Endothelial cell of umbilical vein (primary cell): ENCODE measurements at regions not wholly inside any gene's neighbourhood (a gene's known extent, or its start where the extent isn't known, plus 50 kb on each side); places are given as distances from the start of the nearest gene placed in this dataset.

Source experiments
- BruUV-seq: library from RNA; stranded (reverse); fragments of 400-500 nt; replicated peaks from 2 replicates; lab custom pipeline; 2021; lab: Mats Ljungman, UMichigan
- CTCF ChIA-PET: fragments of 300-600, 350-600 bp; sonication (Branson Sonifier 250); formaldehyde crosslinking; loops from one replicate; lab custom pipeline; 2021; ENCODE audit warnings: antibody characterized with exemption, inconsistent platforms; lab: Charles Lee
- POLR2A ChIA-PET: fragments of 300-600, 350-600 bp; sonication (Branson Sonifier 250); formaldehyde crosslinking; loops from one replicate; lab custom pipeline; 2021; ENCODE audit warnings: antibody characterized with exemption, inconsistent platforms; lab: Charles Lee
- DNase-seq: peaks from one replicate; pipeline ENCODE4 v3.0.0-alpha.2; 2011; ENCODE audit warnings: low read depth, low spot score
- FAIRE-seq: peaks from 2 replicates; lab custom pipeline; 2011; peaks lifted over from hg19 to GRCh38; lab: Jason Lieb, UNC
- H2AFZ ChIP-seq: 2 replicates; pipeline ENCODE4 v1.6.0; 2012; ENCODE audit warnings: low read depth, low read length, control low read depth, inconsistent platforms
- H3K27ac ChIP-seq: 2 replicates; pipeline ENCODE4 v1.5.1; 2011; ENCODE audit warnings: low read depth, mild to moderate bottlenecking, control low read depth, low read length, moderate library complexity; ENCODE audit not compliant: insufficient read depth
- H3K27me3 ChIP-seq, 2 experiments: 2 replicates each; pipeline versions ENCODE4 v1.6.0 to v1.6.1; 2011; ENCODE audit warnings: low read length in 2 of 2, mixed read lengths in 1 of 2; ENCODE audit not compliant: control insufficient read depth in 2 of 2, insufficient read depth in 2 of 2
- H3K36me3 ChIP-seq, 2 experiments: 2 replicates in 1 of 2; 3 replicates in 1 of 2; pipeline ENCODE4 v1.5.1; 2011; ENCODE audit warnings: low read length in 2 of 2, mild to moderate bottlenecking in 1 of 2, moderate library complexity in 1 of 2; ENCODE audit not compliant: control insufficient read depth in 2 of 2, insufficient read depth in 2 of 2; ENCODE audit errors: extremely low read depth in 1 of 2
- H3K4me1 ChIP-seq: 3 replicates; pipeline ENCODE4 v1.5.1; 2011; ENCODE audit warnings: mild to moderate bottlenecking, low read length; ENCODE audit not compliant: control insufficient read depth, insufficient read depth; ENCODE audit errors: extremely low read depth
- H3K4me2 ChIP-seq: 2 replicates; pipeline ENCODE4 v1.6.1; 2011; ENCODE audit warnings: low read length, control low read depth, mixed read lengths; ENCODE audit not compliant: insufficient read depth
- H3K4me3 ChIP-seq, 3 experiments: fragments of 200-600 bp in 1 of 3; sonication (generic), shearing (Covaris generic) in 1 of 3; replicated peaks in 1 of 3; 2 replicates each; pipeline ENCODE4 v1.5.1; 2011 to 2016; ENCODE audit warnings: control low read depth in 3 of 3, low read length in 3 of 3, mild to moderate bottlenecking in 2 of 3, inconsistent platforms in 1 of 3, low read depth in 1 of 3, moderate library complexity in 1 of 3; ENCODE audit not compliant: insufficient read depth in 1 of 3
- H3K79me2 ChIP-seq: 2 replicates; pipeline ENCODE4 v1.6.0; 2012; ENCODE audit warnings: low read length, inconsistent platforms; ENCODE audit not compliant: control insufficient read depth, insufficient read depth
- H3K9ac ChIP-seq: replicated peaks from 2 replicates; pipeline ENCODE3; 2011; ENCODE audit warnings: low read length, control low read depth; ENCODE audit not compliant: insufficient read depth; ENCODE audit errors: extremely low read depth
- H3K9me1 ChIP-seq: replicated peaks from 3 replicates; pipeline ENCODE4 v1.6.0; 2011; ENCODE audit warnings: mild to moderate bottlenecking, low read length; ENCODE audit not compliant: control insufficient read depth, insufficient read depth; ENCODE audit errors: extremely low read depth
- H3K9me3 ChIP-seq: replicated peaks from 2 replicates; pipeline ENCODE4 v1.5.1; 2012; ENCODE audit warnings: low read length, inconsistent platforms; ENCODE audit not compliant: control insufficient read depth, insufficient read depth
- H4K20me1 ChIP-seq: replicated peaks from 2 replicates; pipeline ENCODE3; 2011; ENCODE audit warnings: mild to moderate bottlenecking, low read length; ENCODE audit not compliant: control insufficient read depth, insufficient read depth; ENCODE audit errors: extremely low read depth
- CTCF ChIP-seq, 2 donors: IDR thresholded peaks; 1 replicate in 1 of 2; 2 replicates in 1 of 2; pipeline ENCODE4 v1.5.1; 2011; ENCODE audit warnings: low read length in 2 of 2, mild to moderate bottlenecking in 2 of 2, moderate library complexity in 2 of 2, control low read depth in 1 of 2, inconsistent platforms in 1 of 2, low read depth in 1 of 2; ENCODE audit not compliant: insufficient read depth in 1 of 2; ENCODE audit errors: extremely low read depth in 1 of 2
- EZH2 ChIP-seq: IDR thresholded peaks from 2 replicates; pipeline ENCODE4 v1.6.1; 2012; ENCODE audit warnings: borderline replicate concordance, low read depth, mild to moderate bottlenecking, moderate library complexity, low read length, inconsistent platforms; ENCODE audit not compliant: severe bottlenecking
- FOS ChIP-seq: IDR thresholded peaks from 2 replicates; pipeline ENCODE4 v1.6.1; 2011; ENCODE audit warnings: mild to moderate bottlenecking, low read length, moderate library complexity, borderline replicate concordance; ENCODE audit not compliant: insufficient read depth
- GATA2 ChIP-seq: IDR thresholded peaks from 2 replicates; pipeline ENCODE4 v1.7.0; 2011; ENCODE audit warnings: low read depth, mild to moderate bottlenecking, moderate library complexity, mixed read lengths, low read length; ENCODE audit not compliant: insufficient read length, insufficient read depth
- JUN ChIP-seq: IDR thresholded peaks from 2 replicates; pipeline ENCODE4 v1.6.1; 2011; ENCODE audit warnings: borderline replicate concordance, low read depth; ENCODE audit not compliant: insufficient read length, insufficient read depth
- MYC ChIP-seq: IDR thresholded peaks from one replicate; pipeline ENCODE4 v1.6.1; 2011; ENCODE audit warnings: mild to moderate bottlenecking, low read depth, low read length
- POLR2A ChIP-seq: IDR thresholded peaks from 2 replicates; pipeline ENCODE4 v1.6.1; 2012; ENCODE audit warnings: low read depth, mild to moderate bottlenecking, control low read depth, low read length
- POLR2AphosphoS5 ChIP-seq: IDR thresholded peaks from 2 replicates; pipeline ENCODE4 v1.6.1; 2012; ENCODE audit warnings: low read depth, mild to moderate bottlenecking, control low read depth, low read length, moderate library complexity; ENCODE audit not compliant: insufficient read depth
- dilution Hi-C: fragments of 300-500 bp; cut with MboI; formaldehyde crosslinking; loops from one replicate; pipeline ENCODE4 v1.15.0; 2019; ENCODE audit warnings: low sequenced_read_pairs; ENCODE audit not compliant: extremely low pct_ligation_motif_present
- intact Hi-C: fragments of 100-400 bp; cut with micrococcal nuclease; formaldehyde crosslinking; loops from one replicate; pipeline ENCODE4 v1.10.0; 2022
- TF ChIP-seq, protein P1 (sequence below): IDR thresholded peaks from 2 replicates; pipeline ENCODE4 v1.6.1; 2011; ENCODE audit not compliant: insufficient read depth, insufficient read length

GRCh38 chr12:17550011-17550410 is 540.0 kb downstream of the RERGL start:
- Histone ChIP-seq H3K36me3 (no peaks in the 10 kb centered on the region), H3K9me1 (no peaks in the 10 kb centered on the region), H3K9ac (no peak overlapping the region), H3K4me2 (no peak overlapping the region), H3K27me3 (no peaks in the 10 kb centered on the region), H3K9me3 (no peaks in the 10 kb centered on the region), H3K79me2 (no peaks in the 10 kb centered on the region), H3K27ac (no peak overlapping the region), H3K4me3 (no peak overlapping the region), H4K20me1 (no peaks in the 10 kb centered on the region), H2AFZ (no peak overlapping the region), H3K4me1 (no peaks in the 10 kb centered on the region)
- POLR2A ChIA-PET: no interaction called here
- DNase-seq (no peak), FAIRE-seq (no peak)
- TF ChIP-seq FOS (no peak), CTCF (IDR thresholded peaks at IDR 0.05; ENCODE audit: extremely low read depth in 1 of 2, insufficient read depth in 1 of 2, low read depth in 1 of 2, low read length in 2 of 2) (no peak), POLR2A (no peak), GATA2 (no peak), JUN (no peak), MYC (no peak), POLR2AphosphoS5 (no peak), EZH2 (no peak)
- TF ChIP-seq, protein P1, sequence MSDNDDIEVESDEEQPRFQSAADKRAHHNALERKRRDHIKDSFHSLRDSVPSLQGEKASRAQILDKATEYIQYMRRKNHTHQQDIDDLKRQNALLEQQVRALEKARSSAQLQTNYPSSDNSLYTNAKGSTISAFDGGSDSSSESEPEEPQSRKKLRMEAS: no peak
- BruUV-seq: no TSS peak
- intact Hi-C loops (no loop called here), dilution Hi-C loops (no loop called here)
- CTCF ChIA-PET: no interaction called here
